Fibroblast of pulmonary artery (primary cell): ENCODE measurements at regions not wholly inside any gene's neighbourhood (a gene's known extent, or its start where the extent isn't known, plus 50 kb on each side); places are given as distances from the start of the nearest gene placed in this dataset.

Source experiments
- DNase-seq: peaks from one replicate; pipeline ENCODE4 v3.0.0-alpha.2; 2010; ENCODE audit warnings: low read depth
- H3K4me3 ChIP-seq: replicated peaks from 2 replicates; pipeline ENCODE4 v1.5.1; 2011; ENCODE audit warnings: low read depth, mild to moderate bottlenecking, control low read depth, low read length, moderate library complexity
- CTCF ChIP-seq: IDR thresholded peaks from 2 replicates; pipeline ENCODE4 v1.5.1; 2011; ENCODE audit warnings: mild to moderate bottlenecking, control low read depth, low read length, inconsistent platforms; ENCODE audit errors: missing control alignments

- TF ChIP-seq CTCF, result no peak
- no peak overlapping the region for H3K4me3 ChIP-seq
These were observed 213.7 kb downstream of the SAMD5 start for GRCh38 chr6:147722158-147722557.

GRCh38 chr6:147724454-147724853 is 216.0 kb downstream of the SAMD5 start:
- DNase-seq, result no peak
- no peak for TF ChIP-seq CTCF
- no peak overlapping the region for H3K4me3 ChIP-seq

More at GRCh38 chr6:147722158-147722557, 213.7 kb downstream of the SAMD5 start:
- DNase-seq, result no peak

GRCh38 chr6:147726342-147726741 is 217.9 kb downstream of the SAMD5 start:
- TF ChIP-seq CTCF, result no peak
- no peak for DNase-seq

GRCh38 chr6:147728903-147729302 is 220.4 kb downstream of the SAMD5 start:
- no peak for DNase-seq
- H3K4me3 ChIP-seq, result no peak overlapping the region
- TF ChIP-seq CTCF, result no peak

More at GRCh38 chr6:147726342-147726741, 217.9 kb downstream of the SAMD5 start:
- H3K4me3 ChIP-seq, result no peak overlapping the region

GRCh38 chr6:147733686-147734085 is 225.2 kb downstream of the SAMD5 start:
- no peak overlapping the region for H3K4me3 ChIP-seq
- DNase-seq, result no peak
- no peak for TF ChIP-seq CTCF

- TF ChIP-seq CTCF, result no peak
- DNase-seq, result no peak
- H3K4me3 ChIP-seq, result no peak overlapping the region
These were observed 225.7 kb downstream of the SAMD5 start for GRCh38 chr6:147734151-147734550.

- no peak overlapping the region for H3K4me3 ChIP-seq
- no peak for TF ChIP-seq CTCF
- no peak for DNase-seq
These were observed 227.4 kb downstream of the SAMD5 start for GRCh38 chr6:147735924-147736323.
